Ectodermal cell (in vitro differentiated cells): ENCODE measurements at regions not wholly inside any gene's neighbourhood (a gene's known extent, or its start where the extent isn't known, plus 50 kb on each side); places are given as distances from the start of the nearest gene placed in this dataset.
"Not testable (repeated sequence)": the region's sequence is repeated elsewhere in the genome, so short reads cannot be mapped to it uniquely, and the experiment has no call there.

ENCODE experiments used
- H3K27ac ChIP-seq: 2 replicates; pipeline ENCODE4 v1.7.0; 2013; ENCODE audit warnings: mild to moderate bottlenecking, low read depth, low read length; ENCODE audit not compliant: insufficient read depth, poor library complexity, severe bottlenecking
- H3K27me3 ChIP-seq: 2 replicates; pipeline ENCODE4 v1.7.0; 2013; ENCODE audit warnings: mild to moderate bottlenecking, low read length; ENCODE audit not compliant: insufficient read depth, control insufficient read depth, poor library complexity, severe bottlenecking
- H3K36me3 ChIP-seq: one replicate; pipeline ENCODE4 v1.7.0; 2013; ENCODE audit warnings: low read length; ENCODE audit not compliant: control insufficient read depth, insufficient read depth
- H3K4me1 ChIP-seq: one replicate; pipeline ENCODE4 v1.7.0; 2013; ENCODE audit warnings: low read length; ENCODE audit not compliant: control insufficient read depth, insufficient read depth
- H3K4me3 ChIP-seq: 2 replicates; pipeline ENCODE4 v1.7.0; 2013; ENCODE audit warnings: low read depth, low read length, control low read depth; ENCODE audit not compliant: insufficient read depth
- H3K9me3 ChIP-seq: 2 replicates; pipeline ENCODE4 v1.7.0; 2013; ENCODE audit warnings: mild to moderate bottlenecking, low read length, moderate library complexity; ENCODE audit not compliant: control insufficient read depth
- WGBS, 2 experiments: methylation state at CpG; one replicate each; pipeline ENCODE4 v1.1.7; 2013; ENCODE audit warnings: missing lambda C conversion rate in 2 of 2; 5-methylcytosine and 5-hydroxymethylcytosine counted together

DNA sequence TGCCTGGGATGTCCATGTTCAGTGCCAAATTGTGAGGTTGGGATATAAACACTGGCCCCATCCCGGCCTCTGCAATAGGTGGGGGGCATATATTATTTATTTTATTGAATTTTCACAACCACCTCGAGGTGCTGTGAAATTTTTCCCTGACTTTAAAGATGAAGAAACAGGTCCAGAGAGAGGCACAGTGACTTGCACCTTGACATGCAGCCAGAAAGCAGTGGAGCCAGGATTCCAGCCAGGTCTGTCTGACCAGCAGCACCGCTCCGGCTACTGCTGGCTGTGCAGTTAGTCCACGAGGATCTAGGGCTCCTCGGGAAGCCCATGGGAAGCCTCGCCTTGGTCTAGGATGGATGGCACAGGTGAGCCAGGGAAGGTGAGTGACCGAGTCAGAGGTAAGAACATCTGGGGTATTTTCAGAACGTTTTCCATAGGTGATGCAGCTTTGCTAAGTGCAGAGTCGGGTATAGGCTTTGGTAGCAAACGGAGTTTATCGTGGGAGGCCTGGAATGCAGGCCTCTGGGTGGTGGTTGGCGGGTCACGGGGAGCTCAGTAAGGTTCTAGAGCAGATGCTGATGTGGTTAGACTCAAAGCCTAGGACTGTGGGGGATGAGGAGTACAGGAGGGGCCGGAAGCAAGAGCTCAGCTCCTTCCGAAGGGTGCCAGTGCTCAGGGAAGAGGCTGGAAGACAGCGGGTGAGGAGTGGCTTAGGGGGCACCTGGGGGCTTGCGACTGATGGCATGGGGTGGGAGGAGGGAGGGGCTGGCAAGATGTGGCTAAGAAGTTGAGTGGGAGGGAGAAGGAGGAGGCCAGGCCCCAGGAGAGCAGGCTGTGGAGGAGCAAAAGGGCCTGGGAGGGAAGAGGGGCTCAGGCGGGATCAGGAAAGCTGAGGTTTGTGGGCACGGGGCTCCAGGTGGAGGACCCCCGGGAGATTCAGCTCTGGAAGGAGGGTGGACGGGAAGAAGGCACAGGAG lies 107.7 kb upstream of the LRPAP1 start:
- WGBS, 2 experiments = 87 to 92% methylated on average over 21 to 22 of the region's 22 CpGs
- Histone ChIP-seq H3K36me3 (no peaks in the 10 kb centered on the region), H3K27ac (no peak overlapping the region)

DNA sequence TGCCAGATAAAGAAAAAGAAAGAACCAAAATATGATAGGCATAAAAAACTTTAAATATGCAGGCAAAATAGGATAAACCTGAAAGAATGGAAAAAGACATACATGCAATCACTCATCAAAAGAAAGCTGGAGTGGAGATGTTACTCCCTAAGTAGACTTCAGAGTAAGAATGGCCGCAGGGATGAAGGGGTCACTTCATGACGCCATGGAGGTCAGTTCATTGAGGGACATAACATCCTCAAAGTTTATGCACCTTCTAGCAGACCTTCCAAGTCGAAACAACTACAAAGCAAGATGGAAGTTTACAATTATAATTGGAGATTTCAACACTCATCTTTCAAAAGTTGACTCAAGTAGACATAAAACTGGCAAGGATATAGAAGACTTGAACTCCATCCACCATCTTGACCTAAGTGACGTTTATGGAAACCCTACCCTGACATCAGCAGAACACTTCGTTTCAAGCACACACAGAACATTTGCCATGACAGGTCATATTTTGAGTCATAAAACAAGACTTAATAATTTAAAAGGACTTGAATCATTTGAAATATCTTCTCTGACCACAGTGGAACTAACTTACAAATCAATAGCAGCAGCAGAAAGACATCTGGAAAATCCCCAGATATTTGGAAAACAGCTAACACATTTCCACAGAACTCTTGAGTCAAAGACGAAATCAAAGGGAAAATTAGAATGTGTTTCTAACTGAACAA lies 106.0 kb upstream of the LRPAP1 start:
- no peaks in the 10 kb centered on the region for H3K36me3 ChIP-seq
- H3K27me3 ChIP-seq = no peaks in the 10 kb centered on the region
- no peaks in the 10 kb centered on the region for H3K9me3 ChIP-seq
- H3K27ac ChIP-seq = no peak overlapping the region
- H3K4me3 ChIP-seq = no peak overlapping the region
- H3K4me1 ChIP-seq = no peaks in the 10 kb centered on the region
- 93% methylated on average over 4 to 6 of the region's 6 CpGs for WGBS, 2 experiments

More for the DNA sequence above, 107.7 kb upstream of the LRPAP1 start:
- no peaks in the 10 kb centered on the region for H3K27me3 ChIP-seq
- H3K4me1 ChIP-seq = no peaks in the 10 kb centered on the region
- no peaks in the 10 kb centered on the region for H3K9me3 ChIP-seq
- H3K4me3 ChIP-seq = no peak overlapping the region

DNA sequence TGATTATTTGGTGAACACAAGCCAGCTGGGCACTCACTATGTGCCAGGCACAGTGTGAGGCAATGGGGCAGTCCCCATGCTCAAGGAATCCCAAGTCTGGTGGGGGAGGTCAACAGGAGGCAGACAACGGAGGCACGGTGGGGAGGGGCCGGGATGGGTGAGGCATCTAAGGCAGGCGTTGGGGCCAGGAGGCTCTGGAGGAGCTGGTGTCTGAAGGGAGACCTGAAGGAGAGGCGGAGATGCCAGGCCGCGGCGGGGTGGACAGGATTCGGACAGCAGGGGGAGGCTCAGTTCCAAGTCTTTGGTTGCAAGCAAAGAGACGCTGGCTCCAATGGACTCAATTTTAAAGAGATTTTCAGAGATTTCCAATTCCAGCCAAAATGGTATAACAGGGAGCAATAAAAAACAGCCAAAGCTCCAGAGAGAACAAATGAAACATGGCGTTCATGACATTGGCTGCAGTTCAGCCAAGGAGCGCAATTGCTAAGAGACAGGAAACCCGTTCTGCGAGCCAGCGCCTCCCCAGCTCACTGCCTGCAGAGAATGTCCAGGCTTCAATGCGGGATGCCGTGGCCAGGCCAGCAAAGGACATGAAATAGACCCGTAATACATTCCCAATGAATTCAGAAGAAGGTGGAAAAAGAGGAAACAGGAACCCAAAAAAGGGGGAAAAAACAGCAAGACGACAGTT lies 105.2 kb upstream of the LRPAP1 start:
- Histone ChIP-seq H3K27ac (no peak overlapping the region), H3K27me3 (no peaks in the 10 kb centered on the region), H3K4me1 (no peaks in the 10 kb centered on the region), H3K4me3 (no peak overlapping the region), H3K36me3 (no peaks in the 10 kb centered on the region), H3K9me3 (no peaks in the 10 kb centered on the region)
- 84 to 85% methylated on average over 18 of the region's 19 CpGs for WGBS, 2 experiments

DNA sequence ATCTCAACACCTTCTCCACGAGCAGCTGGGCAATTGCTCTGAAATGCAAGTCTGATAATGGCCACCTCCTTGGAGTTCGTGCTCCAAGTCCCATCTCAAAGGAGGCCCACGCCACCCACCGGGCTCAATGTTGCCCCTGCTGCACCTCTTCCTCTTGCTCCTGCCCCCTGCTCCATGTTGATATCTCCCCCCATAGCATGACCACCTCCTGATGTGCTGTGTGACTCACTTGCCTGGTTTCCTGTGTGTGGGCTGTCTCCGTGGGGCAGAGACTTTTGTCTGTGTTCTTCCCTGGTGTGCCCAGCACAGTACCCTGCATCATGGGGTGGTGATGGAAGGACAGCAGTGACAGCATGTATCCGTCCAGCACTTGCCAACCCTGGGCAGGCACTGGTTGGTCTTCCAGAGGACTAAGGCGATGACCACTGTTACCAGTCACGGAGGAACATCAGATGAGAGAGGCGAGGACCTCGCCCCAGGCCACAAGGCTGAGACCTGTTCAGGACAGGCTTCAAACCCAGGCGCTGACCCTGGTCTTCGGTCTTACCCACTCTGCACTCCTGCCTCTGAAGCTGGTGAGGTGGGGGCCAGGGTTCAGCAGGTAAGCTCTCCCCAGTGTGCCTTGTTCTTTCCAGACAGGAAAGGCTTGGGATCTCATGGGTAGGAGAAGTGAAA lies 104.6 kb upstream of the LRPAP1 start:
- no peak overlapping the region for H3K27ac ChIP-seq
- no peaks in the 10 kb centered on the region for H3K9me3 ChIP-seq
- H3K36me3 ChIP-seq = no peaks in the 10 kb centered on the region
- 93 to 96% methylated on average over 12 of the region's 12 CpGs for WGBS, 2 experiments
- H3K4me3 ChIP-seq = no peak overlapping the region
- H3K27me3 ChIP-seq = no peaks in the 10 kb centered on the region
- H3K4me1 ChIP-seq = no peaks in the 10 kb centered on the region

DNA sequence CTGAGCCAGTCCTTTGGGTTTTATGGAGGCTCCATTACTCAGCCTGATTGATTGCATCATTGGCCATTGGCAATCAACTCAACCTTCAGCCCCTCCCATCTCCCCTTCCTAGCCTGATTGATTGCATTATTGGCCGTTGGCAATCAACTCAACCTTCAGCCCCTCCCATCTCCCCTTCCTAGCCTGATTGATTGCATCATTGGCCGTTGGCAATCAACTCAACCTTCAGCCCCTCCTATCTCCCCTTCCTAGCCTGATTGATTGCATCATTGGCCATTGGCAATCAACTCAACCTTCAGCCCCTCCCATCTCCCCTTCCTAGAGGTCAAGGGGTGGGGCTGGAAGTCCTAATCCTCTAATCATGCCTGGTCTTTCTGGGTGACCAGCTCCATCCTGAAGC lies 103.8 kb upstream of the LRPAP1 start:
- H3K4me1 ChIP-seq, H3K9me3 ChIP-seq, H3K27ac ChIP-seq, H3K4me3 ChIP-seq, H3K36me3 ChIP-seq, H3K27me3 ChIP-seq: not testable (repeated sequence)
- 89 to 92% methylated on average over 2 of the region's 2 CpGs for WGBS, 2 experiments

DNA sequence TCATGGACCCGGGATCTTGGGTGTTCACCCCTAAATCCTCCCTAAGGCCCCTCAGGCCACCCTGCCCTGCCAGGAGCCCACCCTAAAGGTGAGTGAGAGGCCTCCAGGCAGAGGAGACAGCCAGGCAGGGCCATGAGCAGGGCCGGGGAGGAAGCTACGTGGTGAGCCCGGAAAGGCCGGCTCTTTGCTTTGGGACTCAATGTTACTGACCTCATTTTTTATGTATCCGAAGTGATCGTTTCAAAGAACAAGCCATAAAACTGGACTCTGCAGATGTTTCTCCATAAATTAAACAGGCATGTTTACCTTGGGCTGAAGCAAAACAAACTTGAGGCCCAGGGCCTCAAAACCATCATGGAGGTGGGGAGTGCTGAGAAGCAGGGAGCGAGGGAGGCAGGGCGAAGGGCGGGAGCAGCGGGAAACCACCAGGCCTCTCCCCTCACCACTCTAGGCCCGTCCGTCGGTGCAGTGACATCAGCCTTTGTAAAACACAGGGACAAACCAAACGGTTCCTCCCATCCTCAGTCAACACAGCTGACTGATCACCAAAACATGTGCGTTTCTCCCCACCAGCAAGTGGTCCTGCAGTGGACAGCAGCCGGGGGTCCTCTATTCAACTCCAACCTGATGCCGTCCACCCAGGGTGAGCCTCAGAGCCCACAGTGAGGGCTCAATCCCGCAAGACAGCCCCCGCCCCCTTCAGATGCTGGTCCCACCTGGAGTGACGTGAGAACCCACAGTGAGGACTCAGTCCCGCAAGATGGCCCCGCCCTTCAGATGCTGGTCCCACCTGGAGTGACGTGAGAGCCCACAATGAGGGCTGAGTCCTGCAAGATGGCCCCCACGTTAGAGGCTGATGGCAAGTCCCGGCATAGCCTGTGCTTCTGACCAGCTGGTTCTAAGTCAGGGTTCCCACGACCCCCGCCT lies 102.9 kb upstream of the LRPAP1 start:
- 82 to 83% methylated on average over 28 of the region's 28 CpGs for WGBS, 2 experiments
- Histone ChIP-seq H3K4me1 (peaks cover 7% of the 10 kb centered on the region), H3K36me3 (no peaks in the 10 kb centered on the region), H3K9me3 (no peaks in the 10 kb centered on the region), H3K27ac (no peak overlapping the region), H3K4me3 (no peak overlapping the region), H3K27me3 (no peaks in the 10 kb centered on the region)

DNA sequence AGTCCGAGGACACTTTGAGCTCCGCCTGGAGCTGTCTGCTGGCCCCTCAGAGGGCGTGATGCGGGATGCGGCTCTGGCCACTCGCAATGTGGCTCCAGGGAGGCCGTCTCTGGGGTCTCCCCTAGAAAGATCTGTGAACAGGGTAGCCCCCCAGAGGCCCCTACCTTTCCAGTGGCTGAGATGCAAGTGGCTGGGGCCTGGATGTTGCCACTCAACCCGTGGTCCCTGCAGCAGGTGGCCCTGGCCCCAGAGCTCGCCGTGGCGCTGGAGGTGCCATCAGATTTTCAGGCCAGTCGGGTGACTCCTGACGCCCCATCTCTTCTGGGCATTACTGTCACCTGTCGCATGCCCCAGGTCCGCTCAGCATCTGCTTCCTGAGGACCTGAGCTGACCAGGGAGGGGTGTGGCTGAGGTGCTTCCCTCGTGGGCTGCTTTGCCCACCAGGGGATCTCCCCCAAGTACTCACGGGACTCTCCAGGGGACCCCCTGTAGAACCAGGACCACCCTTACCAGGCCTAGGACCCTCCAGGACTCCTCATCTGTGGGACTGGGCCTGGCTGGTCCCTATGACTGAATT lies 102.1 kb upstream of the LRPAP1 start:
- Histone ChIP-seq H3K4me3 (no peak overlapping the region), H3K27me3 (no peaks in the 10 kb centered on the region), H3K4me1 (peaks cover 8% of the 10 kb centered on the region), H3K27ac (no peak overlapping the region), H3K9me3 (no peaks in the 10 kb centered on the region), H3K36me3 (no peaks in the 10 kb centered on the region)
- WGBS, 2 experiments = 90 to 91% methylated on average over 17 of the region's 17 CpGs

DNA sequence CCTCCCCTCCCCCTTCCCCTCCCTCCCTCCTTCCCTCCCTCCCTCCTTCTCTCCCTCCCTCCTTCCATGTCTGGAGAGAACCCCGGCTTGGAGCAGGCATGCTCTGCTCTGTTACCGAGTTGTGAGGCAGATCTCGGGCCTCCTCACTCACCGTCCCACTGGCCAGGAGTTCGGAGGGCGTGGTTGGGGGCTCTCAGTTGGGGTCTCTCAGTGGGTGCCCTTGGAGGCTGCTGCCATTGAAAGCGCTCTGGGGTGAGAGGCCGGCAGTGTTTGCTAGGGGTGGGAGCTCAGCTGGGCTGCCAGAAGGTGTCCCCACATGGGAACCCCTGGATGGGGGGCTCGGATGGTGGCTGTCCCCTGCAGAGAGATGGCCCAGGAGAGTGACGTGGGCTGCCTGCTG lies 101.1 kb upstream of the LRPAP1 start:
- H3K4me3 ChIP-seq, H3K4me1 ChIP-seq, H3K9me3 ChIP-seq, H3K36me3 ChIP-seq, H3K27me3 ChIP-seq, H3K27ac ChIP-seq: not testable (repeated sequence)
- WGBS, 2 experiments = 92 to 93% methylated on average over 10 of the region's 10 CpGs

DNA sequence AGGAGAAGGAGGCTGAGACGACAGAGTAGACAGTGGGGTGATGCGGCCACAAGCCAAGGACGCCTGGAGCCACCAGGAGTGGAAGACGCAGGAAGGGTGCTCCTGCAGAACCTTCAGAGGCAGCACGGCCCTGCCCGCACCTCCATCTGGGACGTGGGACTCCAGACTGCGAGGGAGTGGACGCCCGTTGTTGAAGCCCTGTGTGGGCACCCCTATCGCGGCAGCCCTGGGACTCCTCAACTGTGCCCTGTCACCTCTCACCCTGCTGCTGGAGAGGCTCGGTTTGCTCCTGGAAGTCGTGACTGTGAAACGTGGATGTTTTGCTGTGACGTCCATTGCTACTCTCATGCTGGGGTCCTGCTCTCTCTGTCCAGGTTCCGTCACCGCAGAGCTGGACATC lies 100.6 kb upstream of the LRPAP1 start:
- not testable (repeated sequence) for H3K27me3 ChIP-seq, H3K36me3 ChIP-seq, H3K27ac ChIP-seq, H3K4me1 ChIP-seq, H3K4me3 ChIP-seq, H3K9me3 ChIP-seq
- WGBS, 2 experiments = 96 to 97% methylated on average over 18 of the region's 18 CpGs
